ENCODE measurements at regions not wholly inside any gene's neighbourhood (a gene's known extent, or its start where the extent isn't known, plus 50 kb on each side); places are given as distances from the start of the nearest gene placed in this dataset.

- DNase-seq = no peak
Observed at GRCh38 chr17:5635949-5636348, 51.6 kb upstream of the NLRP1 start.

GRCh38 chr17:5638596-5638995 lies 54.3 kb upstream of the NLRP1 start:
- no peak for DNase-seq

GRCh38 chr17:5640726-5641125 lies 56.4 kb upstream of the NLRP1 start:
- no peak for DNase-seq

- DNase-seq = no peak
Observed at GRCh38 chr17:5642752-5643151, 58.4 kb upstream of the NLRP1 start.

GRCh38 chr17:5644065-5644464 lies 59.8 kb upstream of the NLRP1 start:
- DNase-seq = no peak

- DNase-seq = no peak
Observed at GRCh38 chr17:5651348-5651747, 67.0 kb upstream of the NLRP1 start.

- DNase-seq = no peak
Observed at GRCh38 chr17:5661491-5662125, 77.3 kb upstream of the NLRP1 start.

GRCh38 chr17:5662409-5663085 lies 78.2 kb upstream of the NLRP1 start:
- DNase-seq = no peak

GRCh38 chr17:5665164-5665563 lies 80.9 kb upstream of the NLRP1 start:
- DNase-seq = no peak

GRCh38 chr17:5667871-5668270 lies 83.6 kb upstream of the NLRP1 start:
- DNase-seq = no peak

GRCh38 chr17:5668557-5669138 lies 84.3 kb upstream of the NLRP1 start:
- no peak for DNase-seq

GRCh38 chr17:5669191-5669590 lies 84.9 kb upstream of the NLRP1 start:
- no peak for DNase-seq

GRCh38 chr17:5672141-5672540 lies 87.8 kb upstream of the NLRP1 start:
- DNase-seq = no peak

- DNase-seq = no peak
Observed at GRCh38 chr17:5672815-5673430, 88.6 kb upstream of the NLRP1 start.

- DNase-seq = no peak
Observed at GRCh38 chr17:5675625-5676421, 91.5 kb upstream of the NLRP1 start.

- DNase-seq = no peak
Observed at GRCh38 chr17:5677620-5678019, 93.3 kb upstream of the NLRP1 start.

- DNase-seq = no peak
Observed at GRCh38 chr17:5678171-5678570, 93.9 kb upstream of the NLRP1 start.

- no peak for DNase-seq
Observed at GRCh38 chr17:5680766-5681165, 96.5 kb upstream of the NLRP1 start.

GRCh38 chr17:5683241-5683640 lies 98.9 kb upstream of the NLRP1 start:
- DNase-seq = no peak

GRCh38 chr17:5686074-5686635 lies 101.8 kb upstream of the NLRP1 start:
- DNase-seq = no peak

- DNase-seq = no peak
Observed at GRCh38 chr17:5687646-5688045, 103.3 kb upstream of the NLRP1 start.

- DNase-seq = no peak
Observed at GRCh38 chr17:5693821-5694220, 109.5 kb upstream of the NLRP1 start.

- DNase-seq = no peak
Observed at GRCh38 chr17:5694551-5694950, 110.2 kb upstream of the NLRP1 start.
